NCI-H128 (cell line): ENCODE measurements at regions not wholly inside any gene's neighbourhood (a gene's known extent, or its start where the extent isn't known, plus 50 kb on each side); places are given as distances from the start of the nearest gene placed in this dataset.

Experiments used
- DNase-seq: peaks from one replicate; lab custom pipeline; 2025; ENCODE audit not compliant: unreplicated experiment; lab: John Stamatoyannopoulos, UW

- no peak for DNase-seq
These were observed 1126.7 kb upstream of the CDH9 start for GRCh38 chr5:28165096-28165495.

GRCh38 chr5:28164568-28164967, 1126.2 kb upstream of the CDH9 start:
- DNase-seq, result no peak

GRCh38 chr5:28156981-28157380, 1118.6 kb upstream of the CDH9 start:
- DNase-seq, result no peak

GRCh38 chr5:28143519-28143918, 1105.1 kb upstream of the CDH9 start:
- no peak for DNase-seq

- no peak for DNase-seq
These were observed 1093.8 kb upstream of the CDH9 start for GRCh38 chr5:28132151-28132550.

GRCh38 chr5:28117691-28118090, 1079.3 kb upstream of the CDH9 start:
- DNase-seq, result no peak

GRCh38 chr5:28117273-28117672, 1078.9 kb upstream of the CDH9 start:
- DNase-seq, result no peak

GRCh38 chr5:28110781-28111180, 1072.4 kb upstream of the CDH9 start:
- DNase-seq, result no peak

GRCh38 chr5:28104080-28104479, 1065.7 kb upstream of the CDH9 start:
- no peak for DNase-seq

- no peak for DNase-seq
These were observed 1045.7 kb upstream of the CDH9 start for GRCh38 chr5:28084069-28084468.

GRCh38 chr5:28082610-28083009, 1044.2 kb upstream of the CDH9 start:
- DNase-seq, result no peak

- no peak for DNase-seq
These were observed 1039.2 kb upstream of the CDH9 start for GRCh38 chr5:28077291-28078240.

- DNase-seq, result no peak
These were observed 1028.5 kb upstream of the CDH9 start for GRCh38 chr5:28066856-28067255.

- DNase-seq, result no peak
These were observed 1027.3 kb upstream of the CDH9 start for GRCh38 chr5:28065656-28066055.

GRCh38 chr5:28046596-28046995, 1008.2 kb upstream of the CDH9 start:
- no peak for DNase-seq

- no peak for DNase-seq
These were observed 989.5 kb upstream of the CDH9 start for GRCh38 chr5:28027851-28028250.

GRCh38 chr5:28017178-28017577, 978.8 kb upstream of the CDH9 start:
- no peak for DNase-seq

- DNase-seq, result no peak
These were observed 976.4 kb upstream of the CDH9 start for GRCh38 chr5:28014779-28015178.

- DNase-seq, result no peak
These were observed 974.2 kb upstream of the CDH9 start for GRCh38 chr5:28012538-28012937.

- no peak for DNase-seq
These were observed 971.2 kb upstream of the CDH9 start for GRCh38 chr5:28009576-28009975.

- DNase-seq, result no peak
These were observed 958.3 kb upstream of the CDH9 start for GRCh38 chr5:27996665-27997064.

- DNase-seq, result no peak
These were observed 957.5 kb upstream of the CDH9 start for GRCh38 chr5:27995867-27996266.

GRCh38 chr5:27978322-27978721, 939.9 kb upstream of the CDH9 start:
- no peak for DNase-seq
